ENCODE measurements at regions not wholly inside any gene's neighbourhood (a gene's known extent, or its start where the extent isn't known, plus 50 kb on each side); places are given as distances from the start of the nearest gene placed in this dataset.
A peak's percentile ranks its signal among the peaks of the same experiment; 100 is the strongest.
"Not testable (repeated sequence)": the region's sequence is repeated elsewhere in the genome, so short reads cannot be mapped to it uniquely, and the experiment has no call there.

GRCh38 chr9:86997156-86997555, 49.9 kb upstream of the GAS1 start:
- no peak for DNase-seq (ENCODE audit: low read depth)

- no peak for DNase-seq (ENCODE audit: low read depth)
Measured at GRCh38 chr9:86997951-86998350, 50.6 kb upstream of the GAS1 start.

GRCh38 chr9:87002517-87002916, 55.2 kb upstream of the GAS1 start:
- no peak for DNase-seq (ENCODE audit: low read depth)

- DNase-seq (ENCODE audit: low read depth), result no peak
Measured at GRCh38 chr9:87004016-87004415, 56.7 kb upstream of the GAS1 start.

- DNase-seq (ENCODE audit: low read depth), result no peak
Measured at GRCh38 chr9:87006956-87007355, 59.6 kb upstream of the GAS1 start.

- DNase-seq (ENCODE audit: low read depth), result no peak
Measured at GRCh38 chr9:87007711-87008366, 60.5 kb upstream of the GAS1 start.

GRCh38 chr9:87008667-87009066, 61.4 kb upstream of the GAS1 start:
- DNase-seq (ENCODE audit: low read depth), result no peak

- no peak for DNase-seq (ENCODE audit: low read depth)
Measured at GRCh38 chr9:87010626-87011025, 63.3 kb upstream of the GAS1 start.

- DNase-seq (ENCODE audit: low read depth), result no peak
Measured at GRCh38 chr9:87011551-87011950, 64.2 kb upstream of the GAS1 start.

- DNase-seq (ENCODE audit: low read depth), result no peak
Measured at GRCh38 chr9:87013490-87013889, 66.2 kb upstream of the GAS1 start.

GRCh38 chr9:87014436-87014835, 67.1 kb upstream of the GAS1 start:
- DNase-seq (ENCODE audit: low read depth), result no peak

GRCh38 chr9:87016681-87017080, 69.4 kb upstream of the GAS1 start:
- DNase-seq (ENCODE audit: low read depth), result no peak

- no peak for DNase-seq (ENCODE audit: low read depth)
Measured at GRCh38 chr9:87020169-87020950, 73.1 kb upstream of the GAS1 start.

- no peak for DNase-seq (ENCODE audit: low read depth)
Measured at GRCh38 chr9:87022178-87022577, 74.9 kb upstream of the GAS1 start.

- DNase-seq (ENCODE audit: low read depth), result no peak
Measured at GRCh38 chr9:87026204-87026603, 78.9 kb upstream of the GAS1 start.

GRCh38 chr9:87028836-87029235, 81.5 kb upstream of the GAS1 start:
- not testable (repeated sequence) for DNase-seq (ENCODE audit: low read depth)

- DNase-seq (ENCODE audit: low read depth), result no peak
Measured at GRCh38 chr9:87029905-87030304, 82.6 kb upstream of the GAS1 start.

- peak; percentile 70 for DNase-seq (ENCODE audit: low read depth)
Measured at GRCh38 chr9:87034841-87035240, 87.5 kb upstream of the GAS1 start.

- no peak for DNase-seq (ENCODE audit: low read depth)
Measured at GRCh38 chr9:87035879-87036278, 88.6 kb upstream of the GAS1 start.

GRCh38 chr9:87036506-87036905, 89.2 kb upstream of the GAS1 start:
- no peak for DNase-seq (ENCODE audit: low read depth)

- DNase-seq (ENCODE audit: low read depth), result no peak
Measured at GRCh38 chr9:87039809-87040392, 92.6 kb upstream of the GAS1 start.

- no peak for DNase-seq (ENCODE audit: low read depth)
Measured at GRCh38 chr9:87040410-87041009, 93.2 kb upstream of the GAS1 start.
